Esophagus muscularis mucosa (tissue), 2 donors: ENCODE measurements at regions not wholly inside any gene's neighbourhood (a gene's known extent, or its start where the extent isn't known, plus 50 kb on each side); places are given as distances from the start of the nearest gene placed in this dataset.
"Not testable (repeated sequence)": the region's sequence is repeated elsewhere in the genome, so short reads cannot be mapped to it uniquely, and the experiment has no call there.

Experiments used
- EP300 ChIP-seq: sonication (generic); formaldehyde crosslinking; IDR thresholded peaks from one replicate; pipeline ENCODE4 v1.6.1; 2017; ENCODE audit warnings: antibody characterized with exemption
- POLR2A ChIP-seq: fragments of 450-650 bp; IDR thresholded peaks from one replicate; pipeline ENCODE4 v1.6.1; 2017; ENCODE audit warnings: antibody characterized with exemption, moderate library complexity, mild to moderate bottlenecking, low read depth

GRCh38 chr12:37556957-37557356 lies 759.6 kb upstream of the ALG10B start:
- not testable (repeated sequence) for TF ChIP-seq EP300, POLR2A
